ENCODE measurements at regions not wholly inside any gene's neighbourhood (a gene's known extent, or its start where the extent isn't known, plus 50 kb on each side); places are given as distances from the start of the nearest gene placed in this dataset.

- TF ChIP-seq, protein P1, sequence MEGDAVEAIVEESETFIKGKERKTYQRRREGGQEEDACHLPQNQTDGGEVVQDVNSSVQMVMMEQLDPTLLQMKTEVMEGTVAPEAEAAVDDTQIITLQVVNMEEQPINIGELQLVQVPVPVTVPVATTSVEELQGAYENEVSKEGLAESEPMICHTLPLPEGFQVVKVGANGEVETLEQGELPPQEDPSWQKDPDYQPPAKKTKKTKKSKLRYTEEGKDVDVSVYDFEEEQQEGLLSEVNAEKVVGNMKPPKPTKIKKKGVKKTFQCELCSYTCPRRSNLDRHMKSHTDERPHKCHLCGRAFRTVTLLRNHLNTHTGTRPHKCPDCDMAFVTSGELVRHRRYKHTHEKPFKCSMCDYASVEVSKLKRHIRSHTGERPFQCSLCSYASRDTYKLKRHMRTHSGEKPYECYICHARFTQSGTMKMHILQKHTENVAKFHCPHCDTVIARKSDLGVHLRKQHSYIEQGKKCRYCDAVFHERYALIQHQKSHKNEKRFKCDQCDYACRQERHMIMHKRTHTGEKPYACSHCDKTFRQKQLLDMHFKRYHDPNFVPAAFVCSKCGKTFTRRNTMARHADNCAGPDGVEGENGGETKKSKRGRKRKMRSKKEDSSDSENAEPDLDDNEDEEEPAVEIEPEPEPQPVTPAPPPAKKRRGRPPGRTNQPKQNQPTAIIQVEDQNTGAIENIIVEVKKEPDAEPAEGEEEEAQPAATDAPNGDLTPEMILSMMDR (IDR thresholded peaks at IDR 0.05; ENCODE audit: low read depth, low read length, poor library complexity, severe bottlenecking), result no peak
- no peak for TF ChIP-seq EZH2phosphoT487 (IDR thresholded peaks at IDR 0.05; ENCODE audit: borderline replicate concordance, low read length)
These were observed 137.0 kb upstream of the ARHGAP28 start for GRCh38 chr18:6592522-6592921.

Measured in DOHH2 (cell line).